HG03159 (cell line): ENCODE measurements at regions not wholly inside any gene's neighbourhood (a gene's known extent, or its start where the extent isn't known, plus 50 kb on each side); places are given as distances from the start of the nearest gene placed in this dataset.
"Not testable (repeated sequence)": the region's sequence is repeated elsewhere in the genome, so short reads cannot be mapped to it uniquely, and the experiment has no call there.

Experiments used
- ATAC-seq: cut with Tn5 transposase; IDR thresholded peaks from one replicate; pipeline ENCODE4 v1.9.1; 2021; ENCODE audit warnings: mild to moderate bottlenecking, moderate library complexity; ENCODE audit not compliant: unreplicated experiment

- ATAC-seq = no peak
Observed at GRCh38 chr7:15837306-15837950, 150.9 kb upstream of the MEOX2 start.

- ATAC-seq = no peak
Observed at GRCh38 chr7:15836651-15837050, 150.2 kb upstream of the MEOX2 start.

- no peak for ATAC-seq
Observed at GRCh38 chr7:15836041-15836440, 149.6 kb upstream of the MEOX2 start.

GRCh38 chr7:15834446-15834845, 148.0 kb upstream of the MEOX2 start:
- no peak for ATAC-seq

GRCh38 chr7:15832996-15833395, 146.5 kb upstream of the MEOX2 start:
- no peak for ATAC-seq

- no peak for ATAC-seq
Observed at GRCh38 chr7:15831606-15832005, 145.1 kb upstream of the MEOX2 start.

- no peak for ATAC-seq
Observed at GRCh38 chr7:15829691-15830090, 143.2 kb upstream of the MEOX2 start.

GRCh38 chr7:15828881-15829280, 142.4 kb upstream of the MEOX2 start:
- ATAC-seq = no peak

- ATAC-seq = no peak
Observed at GRCh38 chr7:15821484-15822427, 135.3 kb upstream of the MEOX2 start.

GRCh38 chr7:15820319-15820718, 133.8 kb upstream of the MEOX2 start:
- ATAC-seq = no peak

GRCh38 chr7:15816835-15817426, 130.4 kb upstream of the MEOX2 start:
- ATAC-seq = no peak

GRCh38 chr7:15813448-15813847, 127.0 kb upstream of the MEOX2 start:
- peak; percentile 51 for ATAC-seq

- ATAC-seq = not testable (repeated sequence)
Observed at GRCh38 chr7:15810383-15810782, 123.9 kb upstream of the MEOX2 start.

GRCh38 chr7:15809936-15810335, 123.5 kb upstream of the MEOX2 start:
- not testable (repeated sequence) for ATAC-seq

- no peak for ATAC-seq
Observed at GRCh38 chr7:15805891-15806290, 119.4 kb upstream of the MEOX2 start.

GRCh38 chr7:15802425-15802824, 115.9 kb upstream of the MEOX2 start:
- no peak for ATAC-seq

- ATAC-seq = no peak
Observed at GRCh38 chr7:15801551-15801950, 115.1 kb upstream of the MEOX2 start.

GRCh38 chr7:15801041-15801440, 114.6 kb upstream of the MEOX2 start:
- no peak for ATAC-seq

- no peak for ATAC-seq
Observed at GRCh38 chr7:15798081-15798480, 111.6 kb upstream of the MEOX2 start.

- ATAC-seq = no peak
Observed at GRCh38 chr7:15795393-15795792, 108.9 kb upstream of the MEOX2 start.

- no peak for ATAC-seq
Observed at GRCh38 chr7:15794801-15795200, 108.3 kb upstream of the MEOX2 start.

GRCh38 chr7:15784694-15785030, 98.2 kb upstream of the MEOX2 start:
- no peak for ATAC-seq
